Ascending aorta (tissue), 2 donors: ENCODE measurements at regions not wholly inside any gene's neighbourhood (a gene's known extent, or its start where the extent isn't known, plus 50 kb on each side); places are given as distances from the start of the nearest gene placed in this dataset.

Experiments
- DNase-seq, 2 donors: peaks; one replicate each; pipeline ENCODE4 v3.0.0-alpha.2; 2019; ENCODE audit warnings: low spot score in 2 of 2
- H3K27ac ChIP-seq, 2 donors: fragments of 200-600 bp; sonication (generic); one replicate each; pipeline ENCODE4 v1.5.1; 2016 to 2017; ENCODE audit warnings: mild to moderate bottlenecking in 1 of 2
- H3K27me3 ChIP-seq: fragments of 200-600 bp; sonication (generic); one replicate; pipeline ENCODE4 v1.5.1; 2017
- H3K36me3 ChIP-seq, 2 donors: fragments of 200-600 bp; sonication (generic); one replicate each; pipeline ENCODE4 v1.5.1; 2016
- H3K4me1 ChIP-seq, 2 donors: fragments of 200-600 bp; sonication (generic); one replicate each; pipeline ENCODE4 v1.5.1; 2016 to 2017; ENCODE audit warnings: mild to moderate bottlenecking in 1 of 2
- H3K4me3 ChIP-seq, 2 donors: fragments of 200-600 bp; sonication (generic); one replicate each; pipeline ENCODE4 v1.5.1; 2016 to 2017; ENCODE audit warnings: mild to moderate bottlenecking in 1 of 2
- H3K9me3 ChIP-seq, 2 donors: fragments of 200-600 bp; sonication (generic); one replicate each; pipeline ENCODE4 v1.5.1; 2016
- intact Hi-C: fragments of 100-400 bp; cut with DNase I; formaldehyde crosslinking; loops from one replicate; pipeline ENCODE4 v1.15.1; 2023
- TF ChIP-seq, protein P1 (sequence below), 3 experiments: fragments of 200-600 bp in 2 of 3; fragments of 450-650 bp in 1 of 3; sonication (generic) in 2 of 3; IDR thresholded peaks; one replicate each; pipeline ENCODE4 v1.5.1; 2016 to 2019; ENCODE audit warnings: antibody characterized with exemption in 3 of 3, mild to moderate bottlenecking in 1 of 3, moderate library complexity in 1 of 3

DNA sequence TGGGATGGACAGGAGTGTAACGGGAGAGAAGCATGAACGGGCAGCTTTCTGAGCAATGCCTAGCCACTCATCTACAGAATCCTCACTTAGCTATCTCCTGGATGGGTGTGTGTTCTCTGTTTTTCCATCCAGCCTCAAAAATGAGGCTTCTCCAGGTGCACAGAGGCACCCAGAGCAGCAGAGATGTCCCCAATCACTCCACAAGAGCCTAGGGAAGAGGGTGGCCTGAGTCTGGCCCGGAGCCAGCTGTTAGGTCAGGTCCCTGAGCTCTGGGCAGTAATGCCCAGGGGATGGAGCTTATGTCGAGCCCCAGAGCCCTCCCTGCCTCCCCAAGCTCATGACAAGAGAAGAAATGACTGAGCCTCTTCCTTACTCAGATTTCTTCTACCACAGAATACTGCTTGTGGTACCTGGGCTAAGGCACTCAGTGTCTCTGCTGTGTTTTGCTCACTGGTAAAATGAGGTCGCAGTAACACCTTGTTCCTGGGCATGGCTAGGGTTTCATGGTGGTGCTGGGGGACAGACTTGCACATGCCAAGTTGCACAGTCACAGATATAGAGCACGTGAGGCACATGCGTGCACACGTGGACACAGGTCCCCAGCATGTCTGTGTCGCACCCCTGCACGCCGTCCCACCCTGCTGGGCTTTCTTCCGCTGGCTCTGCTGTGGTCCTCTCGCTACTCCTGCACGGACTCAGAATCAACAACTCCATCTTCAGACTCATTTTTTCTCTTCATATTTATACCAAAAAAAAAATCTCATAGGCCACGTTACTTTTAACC, 86.6 kb upstream of the SOX1 start:
- TF ChIP-seq, protein P1, sequence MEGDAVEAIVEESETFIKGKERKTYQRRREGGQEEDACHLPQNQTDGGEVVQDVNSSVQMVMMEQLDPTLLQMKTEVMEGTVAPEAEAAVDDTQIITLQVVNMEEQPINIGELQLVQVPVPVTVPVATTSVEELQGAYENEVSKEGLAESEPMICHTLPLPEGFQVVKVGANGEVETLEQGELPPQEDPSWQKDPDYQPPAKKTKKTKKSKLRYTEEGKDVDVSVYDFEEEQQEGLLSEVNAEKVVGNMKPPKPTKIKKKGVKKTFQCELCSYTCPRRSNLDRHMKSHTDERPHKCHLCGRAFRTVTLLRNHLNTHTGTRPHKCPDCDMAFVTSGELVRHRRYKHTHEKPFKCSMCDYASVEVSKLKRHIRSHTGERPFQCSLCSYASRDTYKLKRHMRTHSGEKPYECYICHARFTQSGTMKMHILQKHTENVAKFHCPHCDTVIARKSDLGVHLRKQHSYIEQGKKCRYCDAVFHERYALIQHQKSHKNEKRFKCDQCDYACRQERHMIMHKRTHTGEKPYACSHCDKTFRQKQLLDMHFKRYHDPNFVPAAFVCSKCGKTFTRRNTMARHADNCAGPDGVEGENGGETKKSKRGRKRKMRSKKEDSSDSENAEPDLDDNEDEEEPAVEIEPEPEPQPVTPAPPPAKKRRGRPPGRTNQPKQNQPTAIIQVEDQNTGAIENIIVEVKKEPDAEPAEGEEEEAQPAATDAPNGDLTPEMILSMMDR (IDR thresholded peaks at IDR 0.05), result no peak
- H3K9me3 ChIP-seq, result no peaks in the 10 kb centered on the region
- H3K4me3 ChIP-seq, result no peak overlapping the region
- no peaks in the 10 kb centered on the region for H3K4me1 ChIP-seq
- H3K36me3 ChIP-seq, result no peaks in the 10 kb centered on the region
- no peak overlapping the region for H3K27ac ChIP-seq
- DNase-seq, result no peak
- H3K27me3 ChIP-seq, result no peaks in the 10 kb centered on the region
- intact Hi-C loops, result no loop called here

DNA sequence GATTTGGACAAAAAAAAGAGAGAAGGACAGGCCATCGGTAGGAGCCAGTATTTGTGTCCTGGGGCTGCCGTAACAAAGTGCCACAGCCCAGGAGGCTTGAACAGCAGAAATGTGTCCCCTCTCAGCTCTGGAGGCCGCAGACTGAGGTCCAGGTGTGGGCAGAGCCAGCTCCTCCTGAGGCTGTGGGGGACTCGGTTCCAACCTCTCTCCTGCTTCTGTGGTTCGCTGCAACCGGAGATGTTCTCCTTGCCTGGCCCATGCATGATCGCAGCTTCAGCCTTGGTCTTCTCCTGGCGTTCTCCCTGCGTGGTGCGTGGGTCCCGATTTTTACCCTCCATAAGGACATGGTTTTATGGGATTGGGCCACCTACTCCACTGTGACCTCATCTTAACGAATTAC, 85.9 kb upstream of the SOX1 start:
- Histone ChIP-seq H3K4me1 (no peaks in the 10 kb centered on the region), H3K27ac (no peak overlapping the region), H3K4me3 (no peak overlapping the region), H3K27me3 (no peaks in the 10 kb centered on the region), H3K9me3 (no peaks in the 10 kb centered on the region), H3K36me3 (no peaks in the 10 kb centered on the region)
- TF ChIP-seq, protein P1 (IDR thresholded peaks at IDR 0.05), result no peak
- DNase-seq, result no peak
- intact Hi-C loops, result no loop called here

DNA sequence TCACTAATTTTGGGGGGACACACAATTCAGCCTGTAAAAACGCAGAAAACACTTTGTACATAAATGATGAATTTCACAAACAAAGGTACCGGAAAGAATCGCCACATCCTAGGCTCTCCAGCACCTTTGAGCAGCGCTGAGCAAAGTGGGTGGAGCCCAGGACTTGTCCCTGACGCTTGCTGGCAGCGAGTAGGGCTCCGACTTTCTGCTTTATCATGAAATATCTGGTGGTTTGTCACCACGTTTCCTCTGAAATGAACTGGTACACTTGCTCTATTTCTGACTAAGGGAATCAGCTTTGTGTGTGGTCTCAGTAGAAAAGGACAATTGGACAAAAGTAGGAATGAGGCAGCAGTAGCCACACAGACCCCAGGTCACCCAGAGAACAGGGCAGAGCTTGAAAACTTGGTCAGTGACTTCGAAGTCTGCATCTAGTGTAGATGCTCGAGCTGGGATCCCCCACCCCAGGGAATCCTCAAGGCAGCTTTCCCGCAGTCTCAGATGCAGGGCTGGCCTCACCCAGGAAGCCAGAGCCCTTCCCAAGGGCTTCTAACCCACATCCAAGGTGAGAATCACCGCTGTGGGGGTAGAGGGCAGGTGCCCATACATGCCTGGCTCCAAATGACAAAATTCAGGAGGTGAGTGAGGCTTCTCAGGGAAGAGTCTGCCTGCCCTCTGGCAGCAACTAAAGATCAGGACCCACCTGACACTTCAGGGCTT, 85.3 kb upstream of the SOX1 start:
- H3K4me3 ChIP-seq, result no peak overlapping the region
- no peaks in the 10 kb centered on the region for H3K36me3 ChIP-seq
- no peaks in the 10 kb centered on the region for H3K27me3 ChIP-seq
- TF ChIP-seq, protein P1 (IDR thresholded peaks at IDR 0.05), result no peak
- H3K9me3 ChIP-seq, result no peaks in the 10 kb centered on the region
- H3K4me1 ChIP-seq, result no peaks in the 10 kb centered on the region
- no peak for DNase-seq
- intact Hi-C loops, result no loop called here
- no peak overlapping the region for H3K27ac ChIP-seq

DNA sequence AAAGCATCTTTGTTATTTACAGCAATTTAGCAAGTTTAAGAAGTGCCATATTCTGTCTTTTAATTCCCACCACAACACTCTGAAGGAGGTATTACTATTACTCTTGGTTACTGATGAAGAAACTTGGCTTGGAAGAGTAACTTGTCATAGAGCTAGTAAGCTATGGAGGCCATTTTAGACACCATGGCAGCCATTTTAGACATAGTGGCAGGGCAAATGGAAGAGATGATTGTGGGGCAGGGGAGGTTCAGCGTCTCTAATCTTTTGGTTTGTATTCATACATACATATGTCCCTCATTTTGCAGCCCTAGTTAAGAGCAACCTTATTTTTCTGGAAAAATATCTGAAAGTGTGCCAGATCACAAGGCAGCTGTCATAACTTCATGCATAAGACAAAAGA, 82.6 kb upstream of the SOX1 start:
- H3K4me3 ChIP-seq, result no peak overlapping the region
- H3K27me3 ChIP-seq, result no peaks in the 10 kb centered on the region
- no peaks in the 10 kb centered on the region for H3K4me1 ChIP-seq
- no peaks in the 10 kb centered on the region for H3K36me3 ChIP-seq
- no peak overlapping the region for H3K27ac ChIP-seq
- TF ChIP-seq, protein P1 (IDR thresholded peaks at IDR 0.05), result no peak
- intact Hi-C loops, result no loop called here
- no peak for DNase-seq
- no peaks in the 10 kb centered on the region for H3K9me3 ChIP-seq

DNA sequence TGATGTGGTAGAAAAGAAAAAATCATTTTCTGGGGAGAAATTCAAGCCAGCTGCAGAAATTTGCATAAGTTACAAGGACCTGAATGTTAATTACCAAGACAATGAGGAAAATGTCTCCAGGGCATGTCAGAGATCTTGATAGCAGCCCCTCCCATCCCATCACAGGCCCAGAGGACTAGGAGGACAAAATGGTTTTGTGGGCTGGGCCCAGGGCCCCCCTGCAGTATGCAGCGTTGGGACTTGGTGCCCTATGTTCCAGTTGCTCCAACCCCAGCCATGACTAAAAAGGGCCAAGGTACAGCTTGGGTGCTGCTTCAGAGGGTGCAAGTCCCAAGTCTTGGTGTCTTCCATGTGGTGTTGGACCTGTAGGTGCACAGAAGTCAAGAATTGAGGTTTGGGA, 76.6 kb upstream of the SOX1 start:
- H3K4me1 ChIP-seq, result no peaks in the 10 kb centered on the region
- no peak overlapping the region for H3K27ac ChIP-seq
- H3K36me3 ChIP-seq, result no peaks in the 10 kb centered on the region
- H3K4me3 ChIP-seq, result no peak overlapping the region
- H3K27me3 ChIP-seq, result no peaks in the 10 kb centered on the region
- DNase-seq, result no peak
- TF ChIP-seq, protein P1 (IDR thresholded peaks at IDR 0.05), result no peak
- no peaks in the 10 kb centered on the region for H3K9me3 ChIP-seq
- intact Hi-C loops, result no loop called here
